ENCODE measurements at regions not wholly inside any gene's neighbourhood (a gene's known extent, or its start where the extent isn't known, plus 50 kb on each side); places are given as distances from the start of the nearest gene placed in this dataset.
"Not testable (repeated sequence)": the region's sequence is repeated elsewhere in the genome, so short reads cannot be mapped to it uniquely, and the experiment has no call there.

DNA sequence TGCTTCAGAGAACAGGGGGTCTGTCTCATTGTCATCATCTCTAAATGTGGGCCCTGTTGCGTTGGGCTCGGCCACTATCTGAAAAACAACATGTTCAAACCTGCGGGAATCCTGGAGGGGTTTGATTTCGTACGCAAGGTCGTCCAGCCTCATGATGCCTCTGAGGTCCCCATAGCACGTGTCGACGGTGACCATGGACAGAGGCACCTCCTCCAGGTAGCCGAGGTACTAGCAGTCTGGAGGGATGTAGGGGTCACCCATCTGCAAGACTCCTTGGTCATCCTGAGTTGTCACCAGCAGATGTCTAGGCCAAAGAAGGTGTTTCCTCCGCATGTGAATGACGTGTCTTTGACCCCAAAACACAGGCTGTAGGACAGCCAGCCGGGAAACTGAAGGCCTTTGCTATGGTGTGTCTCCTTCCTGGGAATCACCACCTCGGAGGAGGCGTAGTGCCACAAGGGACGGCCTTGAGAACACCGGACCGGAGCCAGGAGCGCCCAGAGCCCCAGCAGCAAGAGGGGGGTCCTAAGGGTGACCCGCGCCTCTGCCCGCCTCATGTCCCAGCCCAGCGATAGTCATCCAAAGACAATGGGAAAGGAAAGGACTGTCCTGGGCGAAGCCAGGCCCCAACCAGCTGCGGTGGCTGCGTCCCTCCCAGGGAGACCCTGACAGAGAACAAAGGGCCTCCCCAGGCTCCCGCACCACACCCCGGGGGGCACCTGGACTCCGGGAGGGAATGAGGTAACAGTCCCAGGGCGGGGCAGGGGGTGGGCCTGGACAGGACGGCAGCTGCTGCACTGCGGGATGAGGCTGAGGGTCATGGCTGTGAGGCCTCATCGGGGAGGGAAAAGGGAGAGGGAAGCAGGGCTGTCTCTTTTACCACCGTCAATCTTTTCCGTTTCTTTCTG lies 445.5 kb downstream of the TMEM121 start:
- H3K4me3 ChIP-seq (ENCODE audit: low read length), result no peak overlapping the region
- TF ChIP-seq, protein P1, sequence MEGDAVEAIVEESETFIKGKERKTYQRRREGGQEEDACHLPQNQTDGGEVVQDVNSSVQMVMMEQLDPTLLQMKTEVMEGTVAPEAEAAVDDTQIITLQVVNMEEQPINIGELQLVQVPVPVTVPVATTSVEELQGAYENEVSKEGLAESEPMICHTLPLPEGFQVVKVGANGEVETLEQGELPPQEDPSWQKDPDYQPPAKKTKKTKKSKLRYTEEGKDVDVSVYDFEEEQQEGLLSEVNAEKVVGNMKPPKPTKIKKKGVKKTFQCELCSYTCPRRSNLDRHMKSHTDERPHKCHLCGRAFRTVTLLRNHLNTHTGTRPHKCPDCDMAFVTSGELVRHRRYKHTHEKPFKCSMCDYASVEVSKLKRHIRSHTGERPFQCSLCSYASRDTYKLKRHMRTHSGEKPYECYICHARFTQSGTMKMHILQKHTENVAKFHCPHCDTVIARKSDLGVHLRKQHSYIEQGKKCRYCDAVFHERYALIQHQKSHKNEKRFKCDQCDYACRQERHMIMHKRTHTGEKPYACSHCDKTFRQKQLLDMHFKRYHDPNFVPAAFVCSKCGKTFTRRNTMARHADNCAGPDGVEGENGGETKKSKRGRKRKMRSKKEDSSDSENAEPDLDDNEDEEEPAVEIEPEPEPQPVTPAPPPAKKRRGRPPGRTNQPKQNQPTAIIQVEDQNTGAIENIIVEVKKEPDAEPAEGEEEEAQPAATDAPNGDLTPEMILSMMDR (conservative IDR thresholded peaks at IDR 0.05; ENCODE audit: low read depth, low read length), result no peak
- no peak for DNase-seq (ENCODE audit: low read depth)

DNA sequence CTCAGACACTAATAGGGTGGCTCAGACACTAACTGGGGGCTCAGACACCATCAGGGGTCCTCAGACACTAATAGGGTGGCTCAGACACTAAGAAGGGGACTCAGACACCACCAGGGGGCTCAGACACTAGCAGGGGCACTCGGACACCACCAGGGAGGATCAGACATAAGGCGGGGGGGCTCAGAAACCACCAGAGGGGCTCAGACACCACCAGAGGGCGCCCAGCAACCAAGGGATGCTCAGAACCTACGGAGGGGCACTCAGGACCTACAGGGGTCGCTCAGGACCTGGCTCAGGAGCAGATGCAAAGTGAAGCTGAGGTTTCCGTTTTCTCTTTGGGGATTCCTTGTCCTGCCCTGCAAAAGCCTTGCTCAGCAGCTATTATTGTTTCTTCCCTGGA lies 448.5 kb downstream of the TMEM121 start:
- H3K4me3 ChIP-seq (ENCODE audit: low read length), result no peak overlapping the region
- DNase-seq (ENCODE audit: low read depth), result no peak
- TF ChIP-seq, protein P1 (conservative IDR thresholded peaks at IDR 0.05; ENCODE audit: low read depth, low read length), result no peak

DNA sequence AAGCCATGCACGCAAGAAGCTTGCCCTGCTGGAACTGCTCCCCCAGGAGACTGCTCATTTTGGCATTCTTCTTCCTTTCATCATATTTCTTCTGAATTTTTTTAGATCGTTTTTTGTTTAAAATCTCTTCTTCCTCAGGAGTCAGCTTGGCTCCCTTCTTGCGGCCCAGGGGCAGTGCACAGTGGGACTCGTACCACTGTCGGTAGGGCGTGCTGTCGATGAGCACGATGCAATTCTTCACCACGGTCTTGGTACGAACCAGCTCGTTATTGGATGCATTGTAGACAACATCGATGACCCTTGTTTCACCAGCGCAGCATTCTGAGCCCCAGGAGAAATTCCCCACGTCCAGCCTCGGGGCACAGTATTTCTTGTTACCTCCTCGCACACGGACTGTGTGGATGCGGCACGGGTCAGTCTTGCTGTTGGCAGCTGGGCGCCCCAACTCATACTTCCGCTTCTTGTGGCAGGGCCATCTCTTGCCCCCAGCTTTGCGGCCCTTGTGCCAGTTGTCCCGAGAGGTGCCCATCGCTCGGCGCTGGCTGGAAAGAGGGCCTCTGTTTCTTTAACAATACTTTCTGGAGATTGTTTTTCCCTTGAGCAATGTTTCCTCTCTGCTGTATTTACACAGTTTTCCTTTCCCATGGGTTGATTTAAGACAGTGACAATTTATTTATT lies 452.4 kb downstream of the TMEM121 start:
- no peak for DNase-seq (ENCODE audit: low read depth)
- TF ChIP-seq, protein P1 (conservative IDR thresholded peaks at IDR 0.05; ENCODE audit: low read depth, low read length), result no peak
- H3K4me3 ChIP-seq (ENCODE audit: low read length), result no peak overlapping the region

DNA sequence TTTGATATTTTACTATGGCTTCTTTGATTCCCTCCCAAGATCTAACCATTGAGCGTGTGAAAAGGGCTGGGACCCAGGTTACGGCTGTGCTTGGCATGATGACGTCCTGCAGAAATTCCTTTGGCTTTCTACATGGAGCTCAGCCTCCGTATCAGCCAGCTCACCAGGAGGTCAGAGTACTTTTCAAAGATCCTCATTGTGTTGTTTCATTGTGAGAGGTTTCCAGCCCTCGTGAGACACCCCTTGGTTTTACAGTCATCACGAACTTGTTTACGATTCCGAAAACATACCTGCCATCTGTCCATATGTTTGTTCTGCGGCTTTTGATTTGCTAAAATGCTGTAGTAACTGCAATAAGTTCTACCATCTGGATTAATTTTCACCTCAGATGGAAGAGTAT lies 453.1 kb downstream of the TMEM121 start:
- no peak overlapping the region for H3K4me3 ChIP-seq (ENCODE audit: low read length)
- TF ChIP-seq, protein P1 (conservative IDR thresholded peaks at IDR 0.05; ENCODE audit: low read depth, low read length), result no peak
- no peak for DNase-seq (ENCODE audit: low read depth)

DNA sequence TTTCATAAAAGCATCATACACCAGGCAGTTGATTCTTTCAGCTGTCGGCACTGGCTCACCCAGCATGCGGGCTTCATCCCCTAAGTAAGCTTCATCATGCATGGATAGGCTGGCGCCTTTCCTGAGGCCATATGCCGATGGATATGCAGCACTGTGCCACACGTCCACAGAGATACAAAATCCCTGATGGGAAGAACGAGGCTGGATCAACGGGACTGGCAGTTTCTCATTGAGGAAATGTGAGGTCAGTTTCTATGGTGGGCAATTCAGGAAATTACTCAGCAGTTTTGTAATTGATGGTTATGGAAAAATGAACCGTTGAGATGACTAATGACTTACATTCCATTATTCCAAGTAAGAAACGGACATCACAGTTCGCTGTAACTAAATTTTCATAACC lies 453.8 kb downstream of the TMEM121 start:
- TF ChIP-seq, protein P1 (conservative IDR thresholded peaks at IDR 0.05; ENCODE audit: low read depth, low read length), result no peak
- H3K4me3 ChIP-seq (ENCODE audit: low read length), result no peak overlapping the region
- DNase-seq (ENCODE audit: low read depth), result no peak

DNA sequence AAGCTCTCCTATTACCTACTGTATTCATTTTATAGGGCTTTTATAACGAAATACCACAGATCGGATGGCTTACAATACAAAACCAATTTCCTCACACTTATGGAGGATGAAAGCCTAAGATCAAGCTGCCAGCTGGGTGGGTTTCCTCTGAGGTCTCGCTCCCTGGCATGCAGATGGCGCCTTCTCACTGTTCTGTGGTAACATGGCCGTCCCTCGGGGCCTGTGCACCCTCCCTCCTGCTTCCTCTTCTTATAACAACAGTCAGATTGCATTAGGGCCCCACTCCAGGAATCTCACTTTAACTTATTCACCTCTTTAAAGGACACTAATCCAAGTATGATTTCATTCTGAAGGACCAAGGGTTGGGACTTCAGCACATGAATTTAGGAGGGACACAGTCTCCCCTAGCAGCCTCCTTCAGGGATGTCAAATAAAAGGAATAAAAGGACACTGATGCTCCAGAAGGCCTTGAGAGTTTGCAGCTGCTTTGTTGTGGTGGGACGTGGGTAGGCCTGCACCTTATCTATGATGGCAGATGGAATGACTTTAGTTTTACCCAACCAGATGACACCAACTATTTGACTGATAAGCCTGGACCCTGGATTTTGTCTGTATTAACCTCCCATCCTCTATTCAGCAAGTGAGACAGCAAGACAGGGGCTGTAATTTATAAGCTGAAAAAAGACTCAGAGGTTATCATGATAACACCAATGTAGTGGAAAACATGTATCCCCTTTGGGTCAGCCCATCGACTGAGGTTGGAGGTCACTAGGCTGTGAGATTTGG lies 455.3 kb downstream of the TMEM121 start:
- not testable (repeated sequence) for DNase-seq (ENCODE audit: low read depth); H3K4me3 ChIP-seq (ENCODE audit: low read length)

DNA sequence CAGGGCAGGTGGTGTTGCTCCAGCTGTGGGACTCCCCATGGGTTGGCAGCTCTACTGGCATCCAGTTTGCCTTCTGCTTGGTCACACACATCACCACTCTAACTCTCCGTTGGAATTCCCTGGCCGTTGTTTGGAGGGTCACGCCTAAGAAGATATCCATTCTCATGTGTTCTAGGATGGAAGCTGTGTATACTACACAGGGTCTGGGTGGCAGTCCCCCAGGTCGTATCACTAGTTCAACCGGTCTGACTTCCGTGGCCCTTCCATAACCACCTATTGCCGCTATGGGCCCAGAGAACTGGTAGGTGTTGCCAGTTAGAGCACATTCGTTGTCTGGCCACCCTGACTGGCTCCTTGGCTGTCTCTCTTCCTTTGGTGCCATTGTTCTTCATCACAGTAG lies 456.3 kb downstream of the TMEM121 start:
- H3K4me3 ChIP-seq (ENCODE audit: low read length), result no peak overlapping the region
- DNase-seq (ENCODE audit: low read depth), result no peak
- TF ChIP-seq, protein P1 (conservative IDR thresholded peaks at IDR 0.05; ENCODE audit: low read depth, low read length), result no peak
